ENCODE measurements at regions not wholly inside any gene's neighbourhood (a gene's known extent, or its start where the extent isn't known, plus 50 kb on each side); places are given as distances from the start of the nearest gene placed in this dataset.

GRCh38 chr5:2334719-2335118 lies 416.8 kb downstream of the IRX2 start:
- DNase-seq (ENCODE audit: low read depth): no peak
- H3K4me3 ChIP-seq (ENCODE audit: low read length): no peak overlapping the region
- no peak for TF ChIP-seq CTCF (conservative IDR thresholded peaks at IDR 0.05; ENCODE audit: low read length)

- H3K4me3 ChIP-seq (ENCODE audit: low read length): no peak overlapping the region
- DNase-seq (ENCODE audit: low read depth): no peak
- TF ChIP-seq CTCF (conservative IDR thresholded peaks at IDR 0.05; ENCODE audit: low read length): no peak
Observed at GRCh38 chr5:2333291-2333690, 418.2 kb downstream of the IRX2 start.

- H3K4me3 ChIP-seq (ENCODE audit: low read length): no peak overlapping the region
- no peak for DNase-seq (ENCODE audit: low read depth)
- no peak for TF ChIP-seq CTCF (conservative IDR thresholded peaks at IDR 0.05; ENCODE audit: low read length)
Observed at GRCh38 chr5:2332521-2332920, 419.0 kb downstream of the IRX2 start.

DNA sequence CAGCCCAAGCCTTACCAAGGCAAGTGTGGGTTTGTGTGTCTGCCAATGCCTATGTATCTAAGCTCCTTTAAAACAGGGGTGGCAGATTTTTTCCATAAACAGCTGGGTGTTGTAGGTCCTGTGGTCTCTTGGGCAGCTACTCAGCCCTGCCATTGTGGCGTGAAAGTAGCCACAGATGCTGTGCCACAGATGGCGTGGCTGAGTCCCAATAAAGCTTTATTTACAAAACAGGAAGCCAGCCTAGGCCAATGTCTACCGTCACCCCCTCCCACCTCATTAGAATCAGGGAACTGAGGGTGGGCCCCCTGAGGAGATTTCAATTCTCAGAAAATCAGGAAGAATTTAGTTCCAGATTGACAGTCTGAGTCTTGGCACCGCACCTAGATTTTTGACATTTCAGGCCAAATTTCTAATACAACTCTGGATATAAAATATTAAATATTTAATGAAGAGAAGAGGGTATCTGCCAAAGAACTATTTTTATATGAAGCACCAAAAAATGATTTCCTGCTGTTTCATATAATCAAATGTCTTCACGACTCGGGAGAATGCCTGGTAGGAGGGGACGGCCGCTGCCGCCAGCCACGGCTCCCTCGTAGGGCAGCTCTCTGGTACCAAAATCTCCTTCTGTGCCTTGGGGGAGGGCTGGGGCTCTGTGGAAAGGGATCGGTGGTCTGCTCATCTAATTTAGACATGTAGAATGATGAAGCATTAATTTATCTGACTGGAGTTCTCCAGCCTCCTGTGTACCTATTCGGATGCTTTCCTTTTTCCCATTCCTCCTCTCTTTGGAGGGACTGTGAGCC lies 420.9 kb downstream of the IRX2 start:
- no peak for TF ChIP-seq CTCF (conservative IDR thresholded peaks at IDR 0.05; ENCODE audit: low read length)
- DNase-seq (ENCODE audit: low read depth): no peak
- H3K4me3 ChIP-seq (ENCODE audit: low read length): no peak overlapping the region

DNA sequence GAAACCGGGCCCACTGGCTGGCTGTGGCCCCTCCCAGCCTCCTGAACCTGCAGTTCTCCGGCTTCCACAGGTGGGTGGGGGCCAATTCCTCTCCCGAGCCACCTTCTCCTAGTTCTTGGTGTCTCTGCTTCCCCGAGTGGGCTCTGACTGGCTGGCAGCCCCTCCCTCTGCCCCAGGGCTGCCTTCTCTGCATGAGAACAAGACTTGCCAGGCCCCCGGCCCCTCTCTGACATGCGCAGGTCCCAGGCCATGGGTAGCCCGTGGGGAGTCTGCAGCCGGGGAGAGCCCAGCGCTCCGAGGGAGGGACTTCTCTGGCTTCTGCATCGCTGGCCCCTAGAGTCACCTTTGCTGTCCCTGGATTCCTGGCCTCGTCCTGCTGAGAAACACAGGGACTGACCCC lies 421.7 kb downstream of the IRX2 start:
- DNase-seq (ENCODE audit: low read depth): no peak
- no peak overlapping the region for H3K4me3 ChIP-seq (ENCODE audit: low read length)
- no peak for TF ChIP-seq CTCF (conservative IDR thresholded peaks at IDR 0.05; ENCODE audit: low read length)

DNA sequence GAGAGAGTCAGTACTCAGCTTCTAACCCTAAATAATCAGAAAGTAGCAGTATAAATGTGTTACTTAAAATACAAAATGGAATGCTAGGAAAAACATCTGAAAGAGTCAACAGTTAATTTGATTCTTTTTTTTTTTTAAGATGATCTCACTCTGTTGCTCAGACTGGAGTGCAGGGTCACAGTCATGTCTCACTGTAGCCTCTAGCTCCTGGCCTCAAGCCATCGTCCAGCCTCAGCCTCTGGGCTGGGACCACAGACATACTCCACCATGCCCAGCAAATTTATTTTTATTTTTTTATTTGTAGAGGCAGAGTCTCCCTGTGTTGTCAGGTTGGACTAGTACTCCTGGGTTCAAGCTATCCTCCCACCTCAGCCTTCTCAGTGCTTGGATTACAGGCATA lies 424.9 kb downstream of the IRX2 start:
- H3K4me3 ChIP-seq (ENCODE audit: low read length): no peak overlapping the region
- no peak for TF ChIP-seq CTCF (conservative IDR thresholded peaks at IDR 0.05; ENCODE audit: low read length)
- DNase-seq (ENCODE audit: low read depth): no peak

DNA sequence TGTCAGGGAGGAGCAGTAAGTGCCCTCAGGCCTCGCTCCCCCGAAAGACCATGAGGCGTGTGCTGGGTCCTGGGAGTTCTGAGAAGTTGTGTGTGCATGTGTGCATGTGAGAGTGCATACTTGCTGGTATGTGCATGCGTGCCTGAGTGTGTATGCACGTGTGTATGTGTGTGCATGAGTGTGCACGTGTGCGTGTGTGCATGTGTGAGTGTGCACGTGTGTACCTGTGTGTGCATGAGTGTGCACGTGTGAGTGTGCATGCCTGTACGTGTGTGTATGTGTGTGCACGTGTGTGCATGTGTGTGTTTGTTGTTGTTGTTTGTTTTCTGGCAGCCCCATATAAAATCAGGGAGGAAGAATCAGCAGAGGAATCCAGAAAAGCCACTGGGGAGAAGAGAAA lies 426.7 kb downstream of the IRX2 start:
- no peak for DNase-seq (ENCODE audit: low read depth)
- no peak overlapping the region for H3K4me3 ChIP-seq (ENCODE audit: low read length)
- no peak for TF ChIP-seq CTCF (conservative IDR thresholded peaks at IDR 0.05; ENCODE audit: low read length)

Measured in AG10803 (cell line).